D721Med (cell line): ENCODE measurements at regions not wholly inside any gene's neighbourhood (a gene's known extent, or its start where the extent isn't known, plus 50 kb on each side); places are given as distances from the start of the nearest gene placed in this dataset.
"Not testable (repeated sequence)": the region's sequence is repeated elsewhere in the genome, so short reads cannot be mapped to it uniquely, and the experiment has no call there.

Experiments
- DNase-seq: peaks from one replicate; pipeline ENCODE4 v3.0.0; 2011; ENCODE audit warnings: low spot score; ENCODE audit not compliant: insufficient read length
- FAIRE-seq: peaks from 2 replicates; lab custom pipeline; 2011; peaks lifted over from hg19 to GRCh38; lab: Jason Lieb, UNC
- CTCF ChIP-seq: IDR thresholded peaks from 2 replicates; pipeline ENCODE4 v1.5.1; 2012; ENCODE audit warnings: mild to moderate bottlenecking, control low read depth; ENCODE audit not compliant: insufficient read depth; ENCODE audit errors: missing control alignments

GRCh38 chr4:66273110-66273509 lies 602.8 kb upstream of the EPHA5 start:
- no peak for TF ChIP-seq CTCF
- FAIRE-seq (peak; percentile 46), DNase-seq (no peak)

- not testable (repeated sequence) for FAIRE-seq, DNase-seq
Observed at GRCh38 chr4:66270356-66270755, 600.1 kb upstream of the EPHA5 start.

DNA sequence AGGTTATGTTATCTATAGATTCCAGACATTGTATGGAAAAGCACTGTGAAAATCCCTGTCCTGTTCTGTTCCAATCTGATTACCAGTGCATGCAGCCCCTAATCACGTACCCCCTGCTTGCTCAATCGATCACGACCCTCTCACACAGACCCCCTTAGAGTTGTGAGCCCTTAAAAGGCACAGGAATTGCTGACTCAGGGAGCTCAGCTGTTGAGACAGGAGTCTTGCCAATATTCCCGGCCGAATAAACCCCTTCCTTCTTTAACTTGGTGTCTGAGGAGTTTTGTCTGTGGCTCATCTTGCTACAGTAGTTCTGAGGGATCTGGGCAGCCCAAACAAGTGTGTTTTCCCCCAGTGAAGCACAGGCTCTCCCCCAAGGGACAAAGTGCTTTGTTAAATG lies 596.3 kb upstream of the EPHA5 start:
- not testable (repeated sequence) for DNase-seq, FAIRE-seq

GRCh38 chr4:66266035-66266434 lies 595.7 kb upstream of the EPHA5 start:
- no peak for FAIRE-seq
- no peak for DNase-seq
- no peak for TF ChIP-seq CTCF

GRCh38 chr4:66252291-66252690 lies 582.0 kb upstream of the EPHA5 start:
- DNase-seq (no peak), FAIRE-seq (no peak)
- TF ChIP-seq CTCF = no peak

- FAIRE-seq (no peak), DNase-seq (no peak)
- no peak for TF ChIP-seq CTCF
Observed at GRCh38 chr4:66246643-66247042, 576.4 kb upstream of the EPHA5 start.

- FAIRE-seq (no peak), DNase-seq (no peak)
- TF ChIP-seq CTCF = no peak
Observed at GRCh38 chr4:66235876-66236275, 565.6 kb upstream of the EPHA5 start.

- FAIRE-seq (no peak), DNase-seq (no peak)
- no peak for TF ChIP-seq CTCF
Observed at GRCh38 chr4:66229885-66230284, 559.6 kb upstream of the EPHA5 start.
